ENCODE measurements at regions not wholly inside any gene's neighbourhood (a gene's known extent, or its start where the extent isn't known, plus 50 kb on each side); places are given as distances from the start of the nearest gene placed in this dataset.
"Not testable (repeated sequence)": the region's sequence is repeated elsewhere in the genome, so short reads cannot be mapped to it uniquely, and the experiment has no call there.

DNA sequence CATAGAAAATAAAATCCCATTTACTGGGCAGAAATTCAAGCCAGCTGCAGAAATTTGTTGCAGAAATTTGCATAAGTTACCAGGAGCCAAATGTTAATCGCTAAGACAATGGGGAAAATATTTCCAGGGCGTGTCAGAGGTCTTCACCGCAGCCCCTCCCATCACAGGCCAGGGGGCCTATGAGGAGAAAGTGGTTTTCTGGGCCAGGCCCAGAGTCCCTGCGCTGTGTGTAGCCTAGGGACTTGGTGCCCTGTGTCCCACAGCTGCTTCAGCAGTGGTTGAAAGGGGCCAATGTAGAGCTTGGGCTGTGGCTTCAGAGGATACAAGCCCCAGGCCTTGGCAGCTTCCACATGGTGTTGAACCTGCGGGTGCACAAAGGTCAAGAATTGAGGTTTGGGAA lies 278.9 kb upstream of the PCDH9 start:
- Histone ChIP-seq H3K27ac (no peak overlapping the region), H3K4me3 (no peak overlapping the region), H3K9me3 (no peaks in the 10 kb centered on the region), H3K36me3 (no peaks in the 10 kb centered on the region), H3K4me1 (replicated peaks) (no peaks in the 10 kb centered on the region), H3K27me3 (replicated peaks; ENCODE audit: insufficient read depth) (no peaks in the 10 kb centered on the region)
- WGBS, result 95% methylated on average over 5 of the region's 5 CpGs
- TF ChIP-seq POLR2A (IDR thresholded peaks at IDR 0.05), result no peak
- no peak for TF ChIP-seq POLR2AphosphoS5 (IDR thresholded peaks at IDR 0.05)
- TF ChIP-seq, protein P1, sequence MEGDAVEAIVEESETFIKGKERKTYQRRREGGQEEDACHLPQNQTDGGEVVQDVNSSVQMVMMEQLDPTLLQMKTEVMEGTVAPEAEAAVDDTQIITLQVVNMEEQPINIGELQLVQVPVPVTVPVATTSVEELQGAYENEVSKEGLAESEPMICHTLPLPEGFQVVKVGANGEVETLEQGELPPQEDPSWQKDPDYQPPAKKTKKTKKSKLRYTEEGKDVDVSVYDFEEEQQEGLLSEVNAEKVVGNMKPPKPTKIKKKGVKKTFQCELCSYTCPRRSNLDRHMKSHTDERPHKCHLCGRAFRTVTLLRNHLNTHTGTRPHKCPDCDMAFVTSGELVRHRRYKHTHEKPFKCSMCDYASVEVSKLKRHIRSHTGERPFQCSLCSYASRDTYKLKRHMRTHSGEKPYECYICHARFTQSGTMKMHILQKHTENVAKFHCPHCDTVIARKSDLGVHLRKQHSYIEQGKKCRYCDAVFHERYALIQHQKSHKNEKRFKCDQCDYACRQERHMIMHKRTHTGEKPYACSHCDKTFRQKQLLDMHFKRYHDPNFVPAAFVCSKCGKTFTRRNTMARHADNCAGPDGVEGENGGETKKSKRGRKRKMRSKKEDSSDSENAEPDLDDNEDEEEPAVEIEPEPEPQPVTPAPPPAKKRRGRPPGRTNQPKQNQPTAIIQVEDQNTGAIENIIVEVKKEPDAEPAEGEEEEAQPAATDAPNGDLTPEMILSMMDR (IDR thresholded peaks at IDR 0.05), result no peak
- no peak for DNase-seq (ENCODE audit: low spot score)
- intact Hi-C loops (cut with DNase I), result no loop called here

DNA sequence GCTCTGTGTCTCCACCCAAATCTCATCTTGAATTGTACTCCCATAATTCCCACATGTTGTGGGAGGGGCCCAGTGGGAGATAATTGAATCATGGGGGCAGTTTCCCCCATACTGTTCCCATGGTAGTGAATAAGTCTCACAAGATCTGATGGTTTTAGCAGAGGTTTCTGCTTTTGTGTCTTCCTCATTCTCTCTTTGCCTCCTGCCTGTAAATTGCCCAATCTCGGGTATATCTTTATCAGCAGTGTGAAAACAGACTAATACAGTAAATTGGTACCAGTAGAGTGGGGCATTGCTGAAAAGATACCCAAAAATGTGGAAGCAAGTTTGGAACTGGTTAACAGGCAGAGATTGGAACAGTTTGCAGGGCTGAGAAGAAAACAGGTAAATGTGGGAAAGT lies 278.1 kb upstream of the PCDH9 start:
- H3K4me3 ChIP-seq; H3K4me1 ChIP-seq (replicated peaks); H3K27ac ChIP-seq; H3K27me3 ChIP-seq (replicated peaks; ENCODE audit: insufficient read depth); H3K36me3 ChIP-seq; H3K9me3 ChIP-seq; DNase-seq (ENCODE audit: low spot score); intact Hi-C loops (cut with DNase I): not testable (repeated sequence)
- WGBS, result 64% methylated on average over 1 of the region's 1 CpG

DNA sequence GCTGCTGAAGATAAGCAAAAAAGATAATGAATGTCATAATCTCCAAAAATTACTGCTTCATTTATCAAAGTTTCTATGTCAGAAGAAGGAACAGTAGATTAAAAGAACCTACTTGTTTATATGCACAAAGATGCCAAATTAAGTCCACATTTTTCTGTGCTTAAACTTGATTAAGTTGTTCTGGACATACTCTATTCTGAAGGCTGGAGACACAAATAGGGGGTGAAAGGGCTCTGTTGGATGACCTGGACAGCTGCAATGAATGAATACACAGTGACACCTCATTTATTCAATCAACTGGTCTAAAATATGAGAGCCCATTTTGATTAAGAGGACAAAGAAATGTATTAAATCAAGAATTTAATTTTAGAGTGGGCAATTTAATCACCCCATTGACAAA lies 276.3 kb upstream of the PCDH9 start:
- DNase-seq (ENCODE audit: low spot score), result no peak
- intact Hi-C loops (cut with DNase I), result no loop called here
- H3K36me3 ChIP-seq, result no peaks in the 10 kb centered on the region
- H3K27me3 ChIP-seq (replicated peaks; ENCODE audit: insufficient read depth), result no peaks in the 10 kb centered on the region
- no peak overlapping the region for H3K4me3 ChIP-seq
- H3K4me1 ChIP-seq (replicated peaks), result no peaks in the 10 kb centered on the region
- TF ChIP-seq POLR2AphosphoS5 (IDR thresholded peaks at IDR 0.05) (no peak), POLR2A (IDR thresholded peaks at IDR 0.05) (no peak)
- TF ChIP-seq, protein P1 (IDR thresholded peaks at IDR 0.05), result no peak
- H3K27ac ChIP-seq, result no peak overlapping the region
- H3K9me3 ChIP-seq, result no peaks in the 10 kb centered on the region

DNA sequence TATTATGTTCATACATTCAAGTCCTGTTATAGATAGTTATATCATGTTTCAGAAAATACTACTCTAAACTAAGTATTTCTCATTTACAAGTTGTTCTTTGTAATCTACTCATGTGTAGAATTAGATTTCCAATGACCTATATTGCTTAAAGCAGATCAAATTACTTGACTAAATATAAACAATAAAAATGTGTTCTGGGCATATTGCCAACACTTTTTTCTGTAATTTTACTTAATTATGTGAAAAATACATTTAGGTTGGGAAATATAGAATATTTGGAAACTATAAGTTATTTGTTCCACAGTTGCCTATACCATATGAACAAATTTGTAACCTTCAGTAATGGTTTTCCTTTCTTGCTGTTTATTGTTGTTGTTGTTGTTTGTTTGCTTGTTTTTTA lies 275.2 kb upstream of the PCDH9 start:
- no peaks in the 10 kb centered on the region for H3K36me3 ChIP-seq
- no peak for DNase-seq (ENCODE audit: low spot score)
- H3K9me3 ChIP-seq, result no peaks in the 10 kb centered on the region
- intact Hi-C loops (cut with DNase I), result no loop called here
- H3K4me3 ChIP-seq, result no peak overlapping the region
- no peak for TF ChIP-seq POLR2AphosphoS5 (IDR thresholded peaks at IDR 0.05)
- TF ChIP-seq POLR2A (IDR thresholded peaks at IDR 0.05), result no peak
- no peak overlapping the region for H3K27ac ChIP-seq
- H3K4me1 ChIP-seq (replicated peaks), result no peaks in the 10 kb centered on the region
- no peaks in the 10 kb centered on the region for H3K27me3 ChIP-seq (replicated peaks; ENCODE audit: insufficient read depth)

DNA sequence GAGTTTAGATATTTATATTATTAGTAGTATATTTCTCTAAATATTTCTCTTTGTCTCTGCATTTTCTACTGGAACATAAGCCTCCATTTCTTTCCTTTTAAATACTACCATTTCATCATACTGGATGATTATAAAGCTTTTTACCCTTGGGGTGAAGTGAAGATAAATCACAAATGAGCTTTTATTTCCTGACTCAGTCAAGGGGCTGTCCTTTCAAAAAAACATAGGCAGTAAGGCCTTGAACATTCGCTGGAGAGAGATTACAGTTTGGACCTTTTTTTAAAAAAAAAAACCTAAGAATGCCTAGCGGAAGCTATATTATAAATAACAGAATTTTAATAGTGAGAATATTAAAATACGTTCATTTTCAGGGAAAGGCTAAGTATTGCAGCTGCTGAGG lies 268.8 kb upstream of the PCDH9 start:
- Histone ChIP-seq H3K27ac (no peak overlapping the region), H3K36me3 (no peaks in the 10 kb centered on the region), H3K4me1 (replicated peaks) (no peaks in the 10 kb centered on the region), H3K9me3 (no peaks in the 10 kb centered on the region), H3K27me3 (replicated peaks; ENCODE audit: insufficient read depth) (no peaks in the 10 kb centered on the region), H3K4me3 (no peak overlapping the region)
- TF ChIP-seq POLR2A (IDR thresholded peaks at IDR 0.05), result no peak
- TF ChIP-seq, protein P1 (IDR thresholded peaks at IDR 0.05), result no peak
- TF ChIP-seq POLR2AphosphoS5 (IDR thresholded peaks at IDR 0.05), result no peak
- 86% methylated on average over 3 of the region's 3 CpGs for WGBS
- intact Hi-C loops (cut with DNase I), result no loop called here
- DNase-seq (ENCODE audit: low spot score), result no peak

DNA sequence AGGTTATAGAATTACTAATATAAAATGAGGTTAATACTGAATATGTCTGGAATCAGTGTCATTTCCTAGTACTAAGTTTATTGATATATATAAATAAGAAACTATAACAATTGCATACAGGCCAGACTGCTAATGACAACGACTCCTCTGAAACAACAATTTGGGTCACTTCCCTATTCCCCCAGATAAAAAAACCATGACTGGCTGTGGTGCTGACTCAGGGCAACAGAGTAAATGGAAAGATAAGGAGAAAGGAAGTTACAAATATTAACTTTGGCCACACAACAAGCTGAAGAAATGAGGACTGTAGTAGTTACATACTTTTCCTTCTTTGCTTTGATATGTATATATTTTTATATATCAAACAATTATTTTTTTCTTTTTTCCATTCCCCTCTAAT lies 263.7 kb upstream of the PCDH9 start:
- H3K4me1 ChIP-seq (replicated peaks), result no peaks in the 10 kb centered on the region
- intact Hi-C loops (cut with DNase I), result no loop called here
- WGBS, result 42% methylated on average over 1 of the region's 1 CpG
- no peak overlapping the region for H3K4me3 ChIP-seq
- no peak for DNase-seq (ENCODE audit: low spot score)
- H3K9me3 ChIP-seq, result no peaks in the 10 kb centered on the region
- H3K27me3 ChIP-seq (replicated peaks; ENCODE audit: insufficient read depth), result no peaks in the 10 kb centered on the region
- no peaks in the 10 kb centered on the region for H3K36me3 ChIP-seq
- no peak overlapping the region for H3K27ac ChIP-seq
- no peak for TF ChIP-seq POLR2A (IDR thresholded peaks at IDR 0.05)
- TF ChIP-seq, protein P1 (IDR thresholded peaks at IDR 0.05), result no peak
- no peak for TF ChIP-seq POLR2AphosphoS5 (IDR thresholded peaks at IDR 0.05)
